H9 (cell line): ENCODE measurements at regions not wholly inside any gene's neighbourhood (a gene's known extent, or its start where the extent isn't known, plus 50 kb on each side); places are given as distances from the start of the nearest gene placed in this dataset.

ENCODE experiments used
- DNase-seq: peaks from one replicate; pipeline ENCODE4 v3.0.0-alpha.2; 2017
- H2AFZ ChIP-seq: one replicate; pipeline ENCODE4 v1.6.1; 2013; ENCODE audit warnings: mild to moderate bottlenecking, low read length, control low read depth, moderate library complexity
- H2AK5ac ChIP-seq: 2 replicates; pipeline ENCODE4 v1.6.1; 2013; ENCODE audit warnings: low read length, control low read depth, mixed read lengths; ENCODE audit not compliant: insufficient read length
- H2BK120ac ChIP-seq: one replicate; pipeline ENCODE4 v1.6.1; 2013; ENCODE audit warnings: low read depth, mild to moderate bottlenecking, low read length, control low read depth, inconsistent platforms; ENCODE audit not compliant: poor library complexity, severe bottlenecking
- H2BK12ac ChIP-seq: 2 replicates; pipeline ENCODE4 v1.6.1; 2013; ENCODE audit warnings: low read length, control low read depth, mixed read lengths, low read depth; ENCODE audit not compliant: insufficient read length
- H2BK15ac ChIP-seq: 2 replicates; pipeline ENCODE4 v1.6.1; 2013; ENCODE audit warnings: low read depth, low read length, control low read depth
- H2BK20ac ChIP-seq: one replicate; pipeline ENCODE4 v1.6.1; 2013; ENCODE audit warnings: low read depth, mild to moderate bottlenecking, low read length, control low read depth, inconsistent platforms; ENCODE audit not compliant: poor library complexity, severe bottlenecking
- H2BK5ac ChIP-seq: 2 replicates; pipeline ENCODE4 v1.6.1; 2013; ENCODE audit warnings: low read length, control low read depth, mixed read lengths; ENCODE audit not compliant: insufficient read length
- H3K14ac ChIP-seq: 2 replicates; pipeline ENCODE4 v1.6.1; 2013; ENCODE audit warnings: low read length, control low read depth; ENCODE audit not compliant: insufficient read depth
- H3K18ac ChIP-seq: 2 replicates; pipeline ENCODE4 v1.6.1; 2013; ENCODE audit warnings: low read depth, mild to moderate bottlenecking, mixed read lengths, low read length, control low read depth; ENCODE audit not compliant: insufficient read length
- H3K23ac ChIP-seq: 2 replicates; pipeline ENCODE4 v1.6.1; 2013; ENCODE audit warnings: low read length, control low read depth, mixed read lengths, low read depth; ENCODE audit not compliant: insufficient read length
- H3K23me2 ChIP-seq: 2 replicates; pipeline ENCODE4 v1.6.1; 2013; ENCODE audit warnings: low read depth, mild to moderate bottlenecking, mixed read lengths, low read length, control low read depth; ENCODE audit not compliant: insufficient read length, poor library complexity, severe bottlenecking
- H3K27ac ChIP-seq: 2 replicates; pipeline ENCODE4 v1.5.1; 2013; ENCODE audit warnings: low read length, control low read depth, mixed read lengths, low read depth; ENCODE audit not compliant: insufficient read length
- H3K27me3 ChIP-seq: 2 replicates; pipeline ENCODE4 v1.6.1; 2013; ENCODE audit warnings: low read length, control low read depth, inconsistent platforms; ENCODE audit not compliant: insufficient read depth
- H3K4ac ChIP-seq: 2 replicates; pipeline ENCODE4 v1.6.1; 2013; ENCODE audit warnings: low read depth, mild to moderate bottlenecking, control low read depth, inconsistent platforms, low read length, moderate library complexity
- H3K4me1 ChIP-seq: 2 replicates; pipeline ENCODE4 v1.6.1; 2013; ENCODE audit warnings: low read length, control low read depth, inconsistent platforms; ENCODE audit not compliant: insufficient read depth
- H3K4me2 ChIP-seq: 2 replicates; pipeline ENCODE4 v1.6.1; 2013; ENCODE audit warnings: low read length, control low read depth, mixed read lengths; ENCODE audit not compliant: insufficient read length, insufficient read depth
- H3K56ac ChIP-seq: 2 replicates; pipeline ENCODE4 v1.6.1; 2013; ENCODE audit warnings: low read depth, mild to moderate bottlenecking, mixed read lengths, low read length, control low read depth; ENCODE audit not compliant: insufficient read length
- H3K79me1 ChIP-seq: 2 replicates; pipeline ENCODE4 v1.6.1; 2013; ENCODE audit warnings: low read depth, mild to moderate bottlenecking, moderate library complexity, low read length, control low read depth, inconsistent platforms; ENCODE audit not compliant: insufficient read depth, poor library complexity, severe bottlenecking
- H3K79me2 ChIP-seq: 2 replicates; pipeline ENCODE4 v1.6.1; 2013; ENCODE audit warnings: low read length, control low read depth, inconsistent platforms; ENCODE audit not compliant: insufficient read depth
- H3K9ac ChIP-seq: 2 replicates; pipeline ENCODE4 v1.6.1; 2013; ENCODE audit warnings: low read length, control low read depth, mixed read lengths; ENCODE audit not compliant: insufficient read length; ENCODE audit errors: extremely low read depth
- H3K9me3 ChIP-seq: one replicate; pipeline ENCODE4 v1.6.1; 2013; ENCODE audit warnings: low read depth, low read length, inconsistent platforms; ENCODE audit not compliant: control insufficient read depth
- H3T11ph ChIP-seq: one replicate; pipeline ENCODE4 v1.6.1; 2013; ENCODE audit warnings: mild to moderate bottlenecking, low read length, control low read depth, inconsistent platforms
- H4K20me1 ChIP-seq: one replicate; pipeline ENCODE4 v1.6.1; 2013; ENCODE audit not compliant: control insufficient read depth, insufficient read length, insufficient read depth
- H4K5ac ChIP-seq: 2 replicates; pipeline ENCODE4 v1.6.1; 2013; ENCODE audit warnings: low read depth, mild to moderate bottlenecking, mixed read lengths, low read length, control low read depth; ENCODE audit not compliant: insufficient read length
- H4K8ac ChIP-seq: replicated peaks from 2 replicates; pipeline ENCODE4 v1.6.1; 2013; ENCODE audit warnings: low read length, control low read depth, mixed read lengths, low read depth; ENCODE audit not compliant: insufficient read length
- H4K91ac ChIP-seq: 2 replicates; pipeline ENCODE4 v1.6.1; 2013; ENCODE audit warnings: low read depth, mild to moderate bottlenecking, moderate library complexity, mixed read lengths, low read length, control low read depth; ENCODE audit not compliant: insufficient read length
- H3K27ac Mint-ChIP-seq, 3 experiments: 2 replicates in 2 of 3; 3 replicates in 1 of 3; pipeline ENCODE4 v1.8.0; 2020 to 2021; ENCODE audit warnings: mixed read lengths in 3 of 3, mild to moderate bottlenecking in 1 of 3, moderate library complexity in 1 of 3
- H3K27me3 Mint-ChIP-seq: 2 replicates; pipeline ENCODE4 v1.8.0; 2021; ENCODE audit warnings: low read depth, mild to moderate bottlenecking, moderate library complexity, mixed read lengths
- H3K36me3 Mint-ChIP-seq, 3 experiments: 2 replicates in 2 of 3; 3 replicates in 1 of 3; pipeline ENCODE4 v1.8.0; 2020 to 2021; ENCODE audit warnings: low read depth in 3 of 3, mixed read lengths in 3 of 3; ENCODE audit not compliant: insufficient read depth in 1 of 3
- H3K4me1 Mint-ChIP-seq, 2 experiments: 2 replicates each; pipeline ENCODE4 v1.8.0; 2020; ENCODE audit warnings: mixed read lengths in 2 of 2
- H3K4me3 Mint-ChIP-seq, 2 experiments: 2 replicates in 1 of 2; 3 replicates in 1 of 2; pipeline ENCODE4 v1.8.0; 2020 to 2021; ENCODE audit warnings: mild to moderate bottlenecking in 2 of 2, mixed read lengths in 2 of 2, moderate library complexity in 1 of 2
- H3K9me3 Mint-ChIP-seq, 2 experiments: 2 replicates in 1 of 2; 3 replicates in 1 of 2; pipeline ENCODE4 v1.8.0; 2020; ENCODE audit warnings: mild to moderate bottlenecking in 2 of 2, mixed read lengths in 2 of 2, moderate library complexity in 1 of 2
- CTCF ChIP-seq: fragments of 200-600 bp; sonication (generic); conservative IDR thresholded peaks from 3 replicates; pipeline ENCODE4 v1.8.0; 2021; ENCODE audit warnings: antibody characterized with exemption, mild to moderate bottlenecking
- WGBS: extraction: QIAGEN DNeasy Blood & Tissue Kit; methylation state at CpG from one replicate; pipeline ENCODE4 v1.1.7; 2013; ENCODE audit warnings: missing lambda C conversion rate, low lambda C conversion rate, mixed read lengths; ENCODE audit not compliant: insufficient read length; ENCODE audit errors: extremely low coverage; 5-methylcytosine and 5-hydroxymethylcytosine counted together

GRCh38 chr1:213686983-213687382 is 300.8 kb upstream of the PROX1 start:
- no peak for TF ChIP-seq CTCF
- Histone ChIP-seq H2BK5ac (no peak overlapping the region), H2AK5ac (no peak overlapping the region), H3T11ph (no peak overlapping the region), H4K20me1 (no peaks in the 10 kb centered on the region), H3K4ac (no peak overlapping the region), H3K79me2 (no peaks in the 10 kb centered on the region), H3K79me1 (no peaks in the 10 kb centered on the region), H3K23me2 (no peaks in the 10 kb centered on the region), H3K56ac (no peak overlapping the region), H3K4me1 (no peaks in the 10 kb centered on the region), H4K5ac (no peak overlapping the region), H3K14ac (no peak overlapping the region), H2BK120ac (no peak overlapping the region), H2BK12ac (no peak overlapping the region), H3K27me3 (0 out of 2 replicates have a peak, but pooled peaks cover 2% of the 10 kb centered on the region), H3K18ac (no peak overlapping the region), H3K27ac (no peak overlapping the region), H4K91ac (no peak overlapping the region), H3K9ac (no peak overlapping the region), H2BK15ac (no peak overlapping the region), H2AFZ (no peak overlapping the region), H2BK20ac (no peak overlapping the region), H3K23ac (no peak overlapping the region), H3K9me3 (no peaks in the 10 kb centered on the region), H4K8ac (no peak overlapping the region), H3K4me2 (no peak overlapping the region)
- DNase-seq = no peak
- no peaks in the 10 kb centered on the region for H3K36me3 Mint-ChIP-seq
- H3K27ac Mint-ChIP-seq = no peak overlapping the region
- no peaks in the 10 kb centered on the region for H3K9me3 Mint-ChIP-seq
- H3K27me3 Mint-ChIP-seq = peaks cover 2% of the 10 kb centered on the region
- H3K4me1 Mint-ChIP-seq = peaks cover 11 to 15% of the 10 kb centered on the region in 2 experiments; a peak in 3 of 4 replicates
- no CpG with 5 or more reads among the region's 3 CpGs for WGBS
- H3K4me3 Mint-ChIP-seq = no peak overlapping the region
